Activated CD8-positive, alpha-beta memory T cell treated with anti-CD3 and anti-CD28 coated beads for 36 hours (primary cell): ENCODE measurements at regions not wholly inside any gene's neighbourhood (a gene's known extent, or its start where the extent isn't known, plus 50 kb on each side); places are given as distances from the start of the nearest gene placed in this dataset.
"Not testable (repeated sequence)": the region's sequence is repeated elsewhere in the genome, so short reads cannot be mapped to it uniquely, and the experiment has no call there.

Experiments used
- CTCF ChIA-PET: fragments of 350-600 bp; sonication (Branson Sonifier 250); formaldehyde crosslinking; loops from one replicate; lab custom pipeline; 2021; ENCODE audit warnings: antibody characterized with exemption; lab: Charles Lee
- POLR2A ChIA-PET: fragments of 350-600 bp; sonication (Branson Sonifier 250); formaldehyde crosslinking; loops from one replicate; lab custom pipeline; 2021; ENCODE audit warnings: antibody characterized with exemption; lab: Charles Lee

DNA sequence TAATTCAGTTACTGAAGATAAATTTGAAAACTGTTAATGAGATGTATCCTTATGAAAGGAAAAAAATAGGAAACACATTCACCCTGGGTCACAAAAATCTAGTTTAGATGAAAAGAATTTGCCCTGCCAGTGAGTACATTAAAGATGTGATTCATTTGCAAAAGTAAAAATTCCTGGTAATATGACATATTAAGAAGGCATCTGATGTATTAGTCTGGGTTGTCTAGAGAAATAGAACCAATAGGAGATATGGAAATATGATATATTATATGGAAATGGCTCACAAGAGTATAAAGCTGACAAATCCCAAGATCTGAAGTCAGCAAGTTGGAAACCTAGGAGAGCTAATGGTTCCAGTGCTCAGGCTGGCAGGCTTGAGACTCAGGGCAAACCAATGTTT lies 153.8 kb downstream of the MRPL39 start:
- CTCF ChIA-PET, result interaction anchor here (0.9 to 1.1 kb wide), 2 partner anchors 33 to 112 kb away, joined by 3 read pairs; no protein-coding TSS in a partner anchor
- POLR2A ChIA-PET, result interaction anchor here (0.7 kb wide), 1 partner anchor 103 kb away, joined by 3 read pairs; no protein-coding TSS in a partner anchor

GRCh38 chr21:25449950-25450349 lies 157.3 kb downstream of the MRPL39 start:
- POLR2A ChIA-PET, result no interaction called here

GRCh38 chr21:25441835-25442234 lies 165.4 kb downstream of the MRPL39 start:
- CTCF ChIA-PET, result no interaction called here
- POLR2A ChIA-PET, result no interaction called here

More at GRCh38 chr21:25449950-25450349, 157.3 kb downstream of the MRPL39 start:
- CTCF ChIA-PET, result no interaction called here

- CTCF ChIA-PET, POLR2A ChIA-PET: not testable (repeated sequence)
Observed at GRCh38 chr21:25437465-25437864, 169.8 kb downstream of the MRPL39 start.

- CTCF ChIA-PET, result no interaction called here
- POLR2A ChIA-PET, result interaction anchor here (0.6 to 1.1 kb wide), 3 partner anchors 28 to 60 kb away, joined by 3 to 5 read pairs (median 3); no protein-coding TSS in a partner anchor
Observed at GRCh38 chr21:25428537-25428936, 178.7 kb downstream of the MRPL39 start.

- CTCF ChIA-PET, result no interaction called here
- POLR2A ChIA-PET, result interaction anchor here (0.9 kb wide), 1 partner anchor 137 kb away, joined by 3 read pairs; no protein-coding TSS in a partner anchor
Observed at GRCh38 chr21:25427828-25428227, 179.5 kb downstream of the MRPL39 start.

DNA sequence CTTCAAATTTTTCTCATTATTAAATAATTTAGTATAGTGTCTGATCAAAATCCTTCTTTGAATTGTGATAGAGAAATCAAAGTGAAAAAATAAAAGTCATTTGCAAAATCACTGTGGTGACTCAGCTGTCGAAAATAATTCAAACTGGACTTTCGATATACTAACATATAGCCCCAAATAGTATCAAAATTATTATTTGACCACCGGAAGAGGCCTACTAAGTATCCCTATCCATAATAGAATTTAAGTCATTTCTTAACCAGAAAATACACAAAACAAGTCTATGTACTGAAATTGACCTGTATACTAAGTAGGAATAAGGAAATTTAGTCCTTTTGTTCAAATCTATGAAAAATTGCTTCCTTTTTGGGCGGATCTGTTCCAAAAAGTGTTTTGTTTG lies 180.7 kb downstream of the MRPL39 start:
- POLR2A ChIA-PET, result no interaction called here
- CTCF ChIA-PET, result no interaction called here

- POLR2A ChIA-PET, result no interaction called here
- CTCF ChIA-PET, result no interaction called here
Observed at GRCh38 chr21:25425156-25425555, 182.1 kb downstream of the MRPL39 start.

- POLR2A ChIA-PET, result no interaction called here
- CTCF ChIA-PET, result no interaction called here
Observed at GRCh38 chr21:25424634-25425033, 182.6 kb downstream of the MRPL39 start.

GRCh38 chr21:25424048-25424447 lies 183.2 kb downstream of the MRPL39 start:
- ChIA-PET POLR2A (interaction anchor here (1.0 kb wide), 1 partner anchor 158 kb away, joined by 5 read pairs; no protein-coding TSS in a partner anchor), CTCF (no interaction called here)

- CTCF ChIA-PET, result interaction anchor here (2.1 to 2.2 kb wide), 2 partner anchors 33 to 90 kb away, joined by 5 to 7 read pairs; no protein-coding TSS in a partner anchor
- POLR2A ChIA-PET, result interaction anchor here (0.8 to 1.0 kb wide), 3 partner anchors 142 to 160 kb away, joined by 3 to 5 read pairs (median 3); no protein-coding TSS in a partner anchor
Observed at GRCh38 chr21:25422610-25423608, 184.4 kb downstream of the MRPL39 start.

DNA sequence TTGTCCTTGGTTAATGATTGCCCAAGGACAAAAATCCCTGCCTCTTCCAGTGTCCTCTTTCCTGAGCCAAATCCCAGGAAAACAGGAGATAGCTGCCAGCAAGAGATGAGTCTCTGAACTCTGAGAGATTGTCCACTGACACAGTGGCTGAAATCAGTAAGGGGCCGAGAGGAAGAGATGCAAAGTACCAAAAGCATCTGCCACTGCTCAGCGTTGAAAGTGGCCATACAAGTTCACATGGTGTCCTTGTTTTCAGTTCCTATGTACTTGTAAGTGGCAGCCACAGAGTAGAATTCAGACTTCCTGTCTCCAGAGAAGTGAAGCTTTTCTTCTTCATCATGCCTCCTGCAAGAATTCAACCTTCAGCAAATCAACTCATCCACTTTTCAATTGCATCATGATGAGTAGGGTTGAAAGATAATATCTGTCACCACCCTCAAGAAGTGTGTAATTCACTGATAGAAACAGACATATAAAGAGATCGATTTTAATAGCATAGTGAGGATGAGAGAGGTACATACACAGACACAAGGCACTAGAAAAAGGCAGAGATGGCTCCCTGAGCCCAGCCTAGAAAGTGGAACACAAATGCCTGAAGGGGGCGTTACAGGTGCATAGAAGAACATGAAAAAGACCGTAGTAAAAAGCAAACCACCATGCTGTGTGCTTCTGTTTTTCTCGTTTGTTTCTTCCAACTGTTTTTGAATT lies 185.8 kb downstream of the MRPL39 start:
- POLR2A ChIA-PET, result interaction anchor here (0.6 to 1.0 kb wide), 4 partner anchors 35 to 141 kb away, joined by 3 to 5 read pairs (median 4); no protein-coding TSS in a partner anchor
- CTCF ChIA-PET, result interaction anchor here (0.7 to 2.2 kb wide), 6 partner anchors 9 to 147 kb away, joined by 3 to 7 read pairs (median 4); no protein-coding TSS in a partner anchor

GRCh38 chr21:25420831-25421230 lies 186.4 kb downstream of the MRPL39 start:
- POLR2A ChIA-PET, result interaction anchor here (0.7 to 1.0 kb wide), 4 partner anchors 36 to 142 kb away, joined by 3 to 4 read pairs (median 3); no protein-coding TSS in a partner anchor
- CTCF ChIA-PET, result interaction anchor here (0.7 to 2.2 kb wide), 6 partner anchors 8 to 147 kb away, joined by 3 to 7 read pairs (median 4); no protein-coding TSS in a partner anchor

- POLR2A ChIA-PET, result no interaction called here
- CTCF ChIA-PET, result no interaction called here
Observed at GRCh38 chr21:25416669-25417068, 190.6 kb downstream of the MRPL39 start.

DNA sequence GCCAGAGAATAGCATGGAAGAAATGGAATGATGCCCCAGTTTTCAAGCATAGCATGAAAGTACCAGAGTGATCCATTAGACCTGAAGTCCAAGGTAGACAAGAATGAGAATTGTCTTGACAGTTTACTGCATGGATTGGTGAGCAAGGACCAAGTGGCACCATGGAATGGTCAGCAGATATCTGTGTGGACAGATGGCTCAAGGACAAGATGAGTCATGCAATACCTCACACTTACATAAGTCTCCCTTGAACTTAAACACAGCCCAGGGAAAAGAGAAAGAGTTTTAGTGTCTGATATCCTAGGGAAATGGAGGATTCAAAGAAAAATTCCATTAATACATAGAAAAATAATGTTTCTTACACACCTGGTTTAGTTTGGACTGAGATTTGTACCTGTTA lies 195.2 kb downstream of the MRPL39 start:
- ChIA-PET CTCF (interaction anchor here (1.6 kb wide), 1 partner anchor 9 kb away, joined by 3 read pairs; no protein-coding TSS in a partner anchor), POLR2A (no interaction called here)

DNA sequence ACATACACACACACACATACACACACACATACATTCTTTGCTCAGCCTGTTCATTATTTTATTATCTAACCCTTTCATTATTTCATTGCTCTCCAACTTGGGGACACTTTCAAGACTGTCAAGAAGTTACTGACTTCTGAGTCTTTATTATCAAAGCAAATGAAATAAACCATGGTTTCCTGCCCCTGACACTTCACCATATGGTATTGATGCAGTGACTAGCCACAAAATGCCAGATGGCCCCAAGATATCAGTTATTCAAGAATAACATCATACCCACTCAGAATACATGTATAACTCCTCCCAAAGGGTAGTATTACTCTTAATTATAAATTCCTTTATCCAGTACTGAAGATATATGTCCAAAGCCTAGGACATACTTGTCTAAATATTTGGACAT lies 197.3 kb downstream of the MRPL39 start:
- POLR2A ChIA-PET, result no interaction called here

GRCh38 chr21:25408666-25409065 lies 198.6 kb downstream of the MRPL39 start:
- ChIA-PET POLR2A (no interaction called here), CTCF (no interaction called here)

More for the DNA sequence above, 197.3 kb downstream of the MRPL39 start:
- CTCF ChIA-PET, result no interaction called here

GRCh38 chr21:25406887-25407579 lies 200.2 kb downstream of the MRPL39 start:
- CTCF ChIA-PET, result interaction anchor here (1.1 kb wide), 1 partner anchor 12 kb away, joined by 3 read pairs; no protein-coding TSS in a partner anchor
- POLR2A ChIA-PET, result no interaction called here
